ENCODE measurements at regions not wholly inside any gene's neighbourhood (a gene's known extent, or its start where the extent isn't known, plus 50 kb on each side); places are given as distances from the start of the nearest gene placed in this dataset.
"Not testable (repeated sequence)": the region's sequence is repeated elsewhere in the genome, so short reads cannot be mapped to it uniquely, and the experiment has no call there.

DNA sequence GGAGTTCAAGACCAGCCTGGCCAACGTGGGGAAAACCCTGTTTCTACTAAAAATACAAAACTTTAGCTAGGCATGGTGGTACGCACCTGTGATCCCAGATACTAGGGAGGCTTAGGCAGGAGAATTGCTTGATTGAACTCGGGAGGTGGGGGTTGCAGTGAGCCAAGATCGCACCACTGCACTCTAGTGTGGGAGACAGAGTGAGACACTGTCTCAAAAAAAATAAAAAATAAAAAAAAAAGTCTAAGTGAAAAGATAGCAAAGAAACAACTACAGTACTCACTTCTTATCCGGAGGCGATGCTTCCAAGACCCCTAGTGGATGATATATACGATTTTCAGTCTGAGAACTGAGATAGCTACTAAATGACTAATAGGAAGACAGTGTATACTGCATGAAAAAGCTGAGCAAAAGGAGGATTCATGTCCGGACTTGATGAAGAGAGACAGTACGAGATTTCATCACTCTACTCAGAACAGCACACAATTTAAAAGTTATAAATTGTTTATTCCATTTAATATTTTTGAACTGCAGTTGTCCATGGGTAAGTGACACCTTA is 138.7 kb upstream of the GOLGA6L6 start:
- DNase-seq (ENCODE audit: low spot score); ATAC-seq (ENCODE audit: low FRiP score): not testable (repeated sequence)

DNA sequence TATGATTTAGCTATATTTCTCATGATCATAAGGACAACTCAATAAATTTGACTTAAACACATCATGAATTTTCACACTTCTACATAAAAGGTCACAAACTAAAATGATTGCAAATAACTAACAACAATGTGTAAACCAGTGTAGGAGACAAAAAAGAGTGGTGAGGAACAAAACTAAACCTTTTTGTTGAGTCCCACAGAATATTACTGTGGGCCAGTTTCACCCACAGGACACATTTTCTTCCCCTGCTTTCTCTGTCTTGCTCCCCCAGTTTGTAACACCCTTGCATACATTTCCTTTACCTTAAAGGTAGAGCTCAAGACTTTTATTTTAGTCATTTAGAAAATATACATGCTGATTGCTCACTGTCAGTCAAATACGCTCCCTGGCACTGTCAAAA is 130.9 kb upstream of the GOLGA6L6 start:
- DNase-seq (ENCODE audit: low spot score) (no peak), ATAC-seq (ENCODE audit: low FRiP score) (no peak)
- TF ChIP-seq, protein P1, sequence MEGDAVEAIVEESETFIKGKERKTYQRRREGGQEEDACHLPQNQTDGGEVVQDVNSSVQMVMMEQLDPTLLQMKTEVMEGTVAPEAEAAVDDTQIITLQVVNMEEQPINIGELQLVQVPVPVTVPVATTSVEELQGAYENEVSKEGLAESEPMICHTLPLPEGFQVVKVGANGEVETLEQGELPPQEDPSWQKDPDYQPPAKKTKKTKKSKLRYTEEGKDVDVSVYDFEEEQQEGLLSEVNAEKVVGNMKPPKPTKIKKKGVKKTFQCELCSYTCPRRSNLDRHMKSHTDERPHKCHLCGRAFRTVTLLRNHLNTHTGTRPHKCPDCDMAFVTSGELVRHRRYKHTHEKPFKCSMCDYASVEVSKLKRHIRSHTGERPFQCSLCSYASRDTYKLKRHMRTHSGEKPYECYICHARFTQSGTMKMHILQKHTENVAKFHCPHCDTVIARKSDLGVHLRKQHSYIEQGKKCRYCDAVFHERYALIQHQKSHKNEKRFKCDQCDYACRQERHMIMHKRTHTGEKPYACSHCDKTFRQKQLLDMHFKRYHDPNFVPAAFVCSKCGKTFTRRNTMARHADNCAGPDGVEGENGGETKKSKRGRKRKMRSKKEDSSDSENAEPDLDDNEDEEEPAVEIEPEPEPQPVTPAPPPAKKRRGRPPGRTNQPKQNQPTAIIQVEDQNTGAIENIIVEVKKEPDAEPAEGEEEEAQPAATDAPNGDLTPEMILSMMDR (IDR thresholded peaks at IDR 0.05): no peak

DNA sequence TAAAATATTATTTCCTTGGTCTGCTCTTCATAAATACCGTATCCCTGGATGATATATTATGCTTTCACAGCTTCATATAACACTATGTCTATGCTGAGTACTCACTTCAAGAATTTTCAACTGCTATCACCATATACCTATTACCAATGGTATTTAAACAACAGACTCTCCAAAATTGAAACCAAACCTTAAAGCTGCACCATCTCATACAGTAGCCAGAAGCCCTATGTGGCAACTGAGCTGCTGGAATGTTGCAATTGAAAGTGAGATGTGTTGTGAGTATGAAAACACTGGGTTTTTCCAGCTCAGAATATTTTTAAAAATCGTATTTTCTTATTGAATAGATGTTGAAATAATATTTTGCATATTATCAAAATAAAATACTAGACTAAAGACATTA is 130.1 kb upstream of the GOLGA6L6 start:
- ATAC-seq (ENCODE audit: low FRiP score): peak; percentile 48
- DNase-seq (ENCODE audit: low spot score): no peak
- TF ChIP-seq, protein P1 (IDR thresholded peaks at IDR 0.05): no peak

DNA sequence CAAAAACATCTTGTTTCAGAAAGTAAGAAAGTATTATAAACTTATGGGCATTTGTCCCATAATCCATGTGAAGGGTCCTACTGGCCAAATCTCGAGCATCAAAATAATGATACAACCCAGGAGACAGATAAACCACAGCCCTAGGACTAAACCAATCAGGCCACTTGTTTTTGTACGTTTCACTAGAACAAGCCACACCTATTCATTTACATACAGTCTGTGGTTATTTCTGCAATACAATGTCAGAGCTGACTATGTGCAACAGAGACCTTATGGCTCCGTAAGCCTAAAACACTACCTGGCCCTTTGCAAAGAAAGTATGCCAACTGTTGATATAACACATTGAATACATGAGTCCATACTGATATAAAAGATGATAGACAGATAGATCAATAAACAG is 124.8 kb upstream of the GOLGA6L6 start:
- DNase-seq (ENCODE audit: low spot score); ATAC-seq (ENCODE audit: low FRiP score): not testable (repeated sequence)

DNA sequence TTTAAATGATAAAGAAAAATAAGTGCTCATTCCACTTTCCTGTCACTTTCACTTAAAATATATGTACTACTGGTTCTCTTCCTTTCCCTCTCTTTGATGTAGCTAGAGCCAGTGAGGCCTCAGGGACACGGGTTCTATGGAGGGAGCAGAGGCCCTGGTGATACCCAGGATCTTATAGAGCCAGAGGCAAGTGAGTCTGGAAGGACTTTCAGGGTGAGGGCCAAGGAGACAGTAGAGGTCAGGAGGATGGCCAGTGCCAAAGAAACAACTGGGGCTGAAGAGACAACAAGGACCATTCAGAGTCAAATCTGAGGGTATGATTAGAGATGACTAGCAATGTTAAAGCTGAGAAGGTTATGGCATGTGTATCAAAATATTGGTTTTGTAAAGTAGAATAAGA is 124.1 kb upstream of the GOLGA6L6 start:
- DNase-seq (ENCODE audit: low spot score) (no peak), ATAC-seq (ENCODE audit: low FRiP score) (no peak)
- TF ChIP-seq, protein P1 (IDR thresholded peaks at IDR 0.05): no peak

DNA sequence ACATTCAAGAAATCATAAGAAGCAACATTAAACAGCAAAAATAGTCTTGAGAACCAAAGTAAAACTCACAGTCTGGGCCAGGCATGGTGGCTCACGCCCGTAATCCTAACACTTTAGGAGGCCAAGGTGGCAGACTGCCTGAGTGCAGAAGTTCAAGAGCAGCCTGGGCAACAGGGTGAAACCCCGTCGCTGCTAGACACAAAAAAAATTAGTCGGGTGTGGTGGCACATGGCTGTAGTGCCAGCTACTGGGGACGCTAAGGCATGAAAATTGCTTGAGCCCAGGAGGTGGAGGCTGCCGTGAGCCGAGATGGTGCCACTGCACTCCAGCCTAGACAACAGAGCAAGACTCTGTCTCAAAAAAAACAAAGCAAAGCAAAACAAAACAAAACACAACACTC is 117.7 kb upstream of the GOLGA6L6 start:
- no peak for DNase-seq (ENCODE audit: low spot score)
- ATAC-seq (ENCODE audit: low FRiP score): no peak
- TF ChIP-seq, protein P1 (IDR thresholded peaks at IDR 0.05): no peak

DNA sequence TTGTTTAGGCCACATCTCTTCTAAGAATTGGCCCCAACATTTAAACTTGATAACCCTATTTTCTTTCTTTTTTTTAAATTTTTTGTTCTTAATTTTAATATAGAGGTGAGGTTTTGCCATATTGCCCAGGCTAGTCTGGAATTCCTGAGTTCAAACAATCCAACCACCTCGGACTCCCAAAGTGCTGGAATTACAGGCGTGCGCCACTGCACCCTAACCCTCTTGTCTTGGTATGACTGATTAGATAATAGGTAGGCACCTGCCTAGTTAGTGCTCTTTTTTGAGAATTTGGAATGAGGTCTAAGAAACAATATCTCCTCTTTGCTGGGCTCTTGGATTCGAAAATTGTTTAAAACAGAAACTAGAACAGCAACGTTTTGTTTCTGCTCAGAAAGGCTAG is 116.4 kb upstream of the GOLGA6L6 start:
- no peak for ATAC-seq (ENCODE audit: low FRiP score)
- TF ChIP-seq, protein P1 (IDR thresholded peaks at IDR 0.05): no peak
- DNase-seq (ENCODE audit: low spot score): no peak

DNA sequence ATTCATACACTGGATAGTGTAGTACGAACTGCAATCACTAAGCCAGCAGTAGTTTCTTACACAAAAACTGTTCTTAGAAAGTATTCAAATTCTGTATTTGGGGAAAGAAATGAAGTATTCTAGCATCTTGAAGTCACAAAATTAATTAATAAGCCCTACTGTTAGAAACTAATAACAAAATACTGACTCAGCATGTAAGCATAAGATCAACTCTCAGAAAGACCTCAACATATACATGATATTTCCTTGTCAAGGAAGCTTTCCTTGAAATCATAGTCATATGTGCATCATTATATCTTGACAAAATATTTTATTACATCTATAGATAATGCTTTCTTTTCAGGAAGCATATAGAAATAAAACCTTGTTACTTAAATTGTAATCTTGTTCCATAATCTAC is 115.5 kb upstream of the GOLGA6L6 start:
- DNase-seq (ENCODE audit: low spot score) (no peak), ATAC-seq (ENCODE audit: low FRiP score) (no peak)
- TF ChIP-seq, protein P1 (IDR thresholded peaks at IDR 0.05): no peak

All from omental fat pad (tissue), 3 donors.